Nephron progenitor cell (in vitro differentiated cells): ENCODE measurements at regions not wholly inside any gene's neighbourhood (a gene's known extent, or its start where the extent isn't known, plus 50 kb on each side); places are given as distances from the start of the nearest gene placed in this dataset.
"Not testable (repeated sequence)": the region's sequence is repeated elsewhere in the genome, so short reads cannot be mapped to it uniquely, and the experiment has no call there.

Experiments used
- DNase-seq: peaks from one replicate; pipeline ENCODE4 v3.0.0; 2021
- H3K27ac Mint-ChIP-seq: 2 replicates; pipeline ENCODE4 v1.8.0; 2021; ENCODE audit warnings: mild to moderate bottlenecking, moderate library complexity, mixed read lengths
- H3K27me3 Mint-ChIP-seq: 2 replicates; pipeline ENCODE4 v1.8.0; 2021; ENCODE audit warnings: mild to moderate bottlenecking, low read depth, mixed read lengths; ENCODE audit not compliant: poor library complexity
- H3K36me3 Mint-ChIP-seq: 2 replicates; pipeline ENCODE4 v1.8.0; 2021; ENCODE audit warnings: low read depth, mixed read lengths
- H3K4me1 Mint-ChIP-seq: 2 replicates; pipeline ENCODE4 v1.8.0; 2021; ENCODE audit warnings: mixed read lengths
- H3K4me3 Mint-ChIP-seq: 2 replicates; pipeline ENCODE4 v1.8.0; 2021; ENCODE audit warnings: mild to moderate bottlenecking, moderate library complexity, mixed read lengths
- H3K9me3 Mint-ChIP-seq: 2 replicates; pipeline ENCODE4 v1.8.0; 2021; ENCODE audit warnings: mild to moderate bottlenecking, moderate library complexity, mixed read lengths
- TF ChIP-seq, protein P1 (sequence below): fragments of 200-600 bp; sonication (generic); IDR thresholded peaks from 2 replicates; pipeline ENCODE4 v1.5.0; 2021; ENCODE audit warnings: antibody characterized with exemption

DNA sequence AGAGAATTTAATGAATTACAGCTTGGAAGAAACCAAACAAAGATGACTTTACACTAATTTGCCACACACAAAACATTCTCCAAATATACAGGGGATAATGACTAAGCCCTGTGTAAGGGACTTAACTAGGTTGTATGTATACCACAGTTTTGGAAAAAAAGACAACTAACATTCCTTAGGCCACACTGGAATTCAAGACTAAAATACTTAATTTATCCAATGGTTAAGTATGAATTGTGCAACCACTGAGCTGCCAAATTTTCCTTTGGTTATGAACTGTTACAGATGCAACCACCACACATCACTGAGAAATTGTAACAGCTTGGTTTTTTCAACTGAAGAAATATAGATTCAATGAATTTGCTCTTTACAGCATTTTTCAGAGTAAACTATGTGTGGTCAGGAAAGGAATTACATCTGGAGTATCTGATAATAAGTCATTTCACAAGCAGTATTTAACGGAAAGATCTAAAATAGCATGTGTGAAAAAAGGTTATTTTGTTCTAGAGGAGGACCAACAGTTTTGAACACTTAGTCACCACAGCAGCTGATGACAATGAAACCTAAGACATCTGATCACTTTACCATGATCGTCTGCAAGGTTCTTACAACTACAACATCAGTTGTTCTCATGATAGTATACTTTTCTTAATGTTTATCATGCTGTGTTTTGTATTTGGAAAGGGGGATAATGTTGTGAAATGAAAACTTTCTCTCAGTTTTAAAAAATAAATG, 318.8 kb downstream of the BCKDHB start:
- no peak for DNase-seq
- TF ChIP-seq, protein P1, sequence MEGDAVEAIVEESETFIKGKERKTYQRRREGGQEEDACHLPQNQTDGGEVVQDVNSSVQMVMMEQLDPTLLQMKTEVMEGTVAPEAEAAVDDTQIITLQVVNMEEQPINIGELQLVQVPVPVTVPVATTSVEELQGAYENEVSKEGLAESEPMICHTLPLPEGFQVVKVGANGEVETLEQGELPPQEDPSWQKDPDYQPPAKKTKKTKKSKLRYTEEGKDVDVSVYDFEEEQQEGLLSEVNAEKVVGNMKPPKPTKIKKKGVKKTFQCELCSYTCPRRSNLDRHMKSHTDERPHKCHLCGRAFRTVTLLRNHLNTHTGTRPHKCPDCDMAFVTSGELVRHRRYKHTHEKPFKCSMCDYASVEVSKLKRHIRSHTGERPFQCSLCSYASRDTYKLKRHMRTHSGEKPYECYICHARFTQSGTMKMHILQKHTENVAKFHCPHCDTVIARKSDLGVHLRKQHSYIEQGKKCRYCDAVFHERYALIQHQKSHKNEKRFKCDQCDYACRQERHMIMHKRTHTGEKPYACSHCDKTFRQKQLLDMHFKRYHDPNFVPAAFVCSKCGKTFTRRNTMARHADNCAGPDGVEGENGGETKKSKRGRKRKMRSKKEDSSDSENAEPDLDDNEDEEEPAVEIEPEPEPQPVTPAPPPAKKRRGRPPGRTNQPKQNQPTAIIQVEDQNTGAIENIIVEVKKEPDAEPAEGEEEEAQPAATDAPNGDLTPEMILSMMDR, result no peak
- Mint-ChIP-seq H3K4me3 (no peak overlapping the region), H3K36me3 (peaks cover 35% of the 10 kb centered on the region), H3K27me3 (no peaks in the 10 kb centered on the region), H3K9me3 (peaks cover 78% of the 10 kb centered on the region), H3K27ac (no peak overlapping the region), H3K4me1 (no peaks in the 10 kb centered on the region)

DNA sequence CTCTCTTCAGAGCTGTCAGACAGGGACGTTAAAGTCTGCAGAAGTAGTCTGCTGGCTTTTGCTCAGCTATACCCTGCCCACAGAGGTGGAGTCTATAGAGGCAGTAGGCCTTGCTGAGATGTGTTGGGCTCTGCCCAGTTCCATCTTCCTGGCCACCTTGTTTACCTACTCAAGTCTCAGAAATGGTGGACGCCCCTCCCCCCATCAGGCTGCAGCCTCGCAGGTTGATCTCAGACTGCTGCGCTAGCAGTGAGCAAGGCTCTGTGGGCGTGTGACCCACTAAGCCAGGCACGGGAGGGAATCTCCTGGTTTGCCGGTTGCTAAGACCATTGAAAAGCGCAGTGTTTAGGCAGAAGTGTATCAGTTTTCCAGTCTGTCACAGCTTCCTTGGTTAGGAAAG, 305.0 kb downstream of the BCKDHB start:
- no peak for DNase-seq
- H3K4me1 Mint-ChIP-seq, result peaks cover 7% of the 10 kb centered on the region
- peaks cover 12% of the 10 kb centered on the region for H3K36me3 Mint-ChIP-seq
- peaks cover 42% of the 10 kb centered on the region for H3K9me3 Mint-ChIP-seq
- no peak overlapping the region for H3K4me3 Mint-ChIP-seq
- TF ChIP-seq, protein P1, result no peak
- H3K27me3 Mint-ChIP-seq, result peaks cover 4% of the 10 kb centered on the region
- H3K27ac Mint-ChIP-seq, result no peak overlapping the region

DNA sequence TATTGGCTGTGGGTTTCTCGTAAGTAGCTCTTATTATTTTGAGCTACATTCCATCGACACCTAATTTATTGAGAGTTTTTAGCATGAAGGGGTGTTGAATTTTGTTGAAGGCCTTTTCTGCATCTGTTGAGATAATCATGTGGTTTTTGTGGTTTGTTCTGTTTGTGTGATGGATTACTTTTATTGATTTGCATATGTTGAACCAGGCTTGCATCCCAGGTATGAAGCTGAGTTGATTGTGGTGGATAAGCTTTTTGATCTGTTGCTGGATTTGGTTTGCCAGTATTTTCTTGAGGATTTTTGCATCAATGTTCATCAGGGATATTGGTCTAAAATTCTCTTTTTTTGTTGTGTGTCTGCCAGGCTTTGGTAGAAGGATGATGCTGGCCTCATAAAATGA, 301.5 kb downstream of the BCKDHB start:
- H3K4me3 Mint-ChIP-seq, H3K27me3 Mint-ChIP-seq: not testable (repeated sequence)

DNA sequence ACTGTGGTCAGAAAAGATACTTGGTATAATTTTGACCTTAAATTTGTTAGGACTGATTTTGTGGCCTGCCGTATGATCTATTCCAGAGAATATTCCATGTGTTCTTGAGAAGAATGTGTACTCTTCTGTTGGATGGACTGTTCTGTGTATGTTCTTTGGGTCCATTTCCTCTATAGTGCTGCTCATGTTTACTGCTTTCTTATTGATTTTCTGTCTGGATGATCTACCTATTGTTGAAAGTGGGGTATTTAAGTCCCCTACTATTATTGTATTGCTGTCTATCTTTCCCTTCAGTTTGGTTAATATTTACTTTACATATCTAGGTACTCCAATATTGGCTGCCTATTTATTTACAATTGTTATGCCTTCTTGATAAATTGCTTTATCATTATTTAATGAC, 298.4 kb downstream of the BCKDHB start:
- peaks cover 7% of the 10 kb centered on the region for H3K36me3 Mint-ChIP-seq
- no peak overlapping the region for H3K4me3 Mint-ChIP-seq
- H3K9me3 Mint-ChIP-seq, result peaks cover 29% of the 10 kb centered on the region
- TF ChIP-seq, protein P1, result no peak
- DNase-seq, result no peak
- H3K4me1 Mint-ChIP-seq, result peaks cover 7% of the 10 kb centered on the region
- H3K27ac Mint-ChIP-seq, result no peak overlapping the region
- H3K27me3 Mint-ChIP-seq, result peaks cover 4% of the 10 kb centered on the region

More for the DNA sequence above, 301.5 kb downstream of the BCKDHB start:
- not testable (repeated sequence) for DNase-seq, H3K27ac Mint-ChIP-seq, H3K4me1 Mint-ChIP-seq, H3K36me3 Mint-ChIP-seq
- H3K9me3 Mint-ChIP-seq, result peaks cover 34% of the 10 kb centered on the region

DNA sequence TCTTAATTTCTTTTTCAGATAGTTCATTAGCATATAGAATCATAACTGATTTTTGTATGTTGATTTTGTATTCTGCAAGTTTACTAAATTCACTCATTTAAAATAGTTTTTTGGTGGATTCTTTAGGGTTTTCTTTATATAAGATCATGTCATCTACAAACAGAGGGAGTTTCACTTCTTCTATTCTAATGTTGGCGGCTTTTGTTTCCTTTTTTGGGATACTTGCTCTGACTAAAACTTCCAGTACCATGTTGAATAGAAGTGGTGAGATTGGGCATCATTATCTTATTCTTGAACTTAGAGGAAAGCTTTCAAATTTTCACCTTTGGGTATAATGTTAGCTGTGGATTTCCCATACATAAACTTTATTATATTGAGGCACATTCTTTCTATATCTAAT, 296.9 kb downstream of the BCKDHB start:
- TF ChIP-seq, protein P1, result no peak
- no peaks in the 10 kb centered on the region for H3K27me3 Mint-ChIP-seq
- peaks cover 33% of the 10 kb centered on the region for H3K9me3 Mint-ChIP-seq
- H3K27ac Mint-ChIP-seq, result no peak overlapping the region
- DNase-seq, result no peak
- H3K4me1 Mint-ChIP-seq, result peaks cover under 1% of the 10 kb centered on the region
- no peak overlapping the region for H3K4me3 Mint-ChIP-seq
- peaks cover 7% of the 10 kb centered on the region for H3K36me3 Mint-ChIP-seq

DNA sequence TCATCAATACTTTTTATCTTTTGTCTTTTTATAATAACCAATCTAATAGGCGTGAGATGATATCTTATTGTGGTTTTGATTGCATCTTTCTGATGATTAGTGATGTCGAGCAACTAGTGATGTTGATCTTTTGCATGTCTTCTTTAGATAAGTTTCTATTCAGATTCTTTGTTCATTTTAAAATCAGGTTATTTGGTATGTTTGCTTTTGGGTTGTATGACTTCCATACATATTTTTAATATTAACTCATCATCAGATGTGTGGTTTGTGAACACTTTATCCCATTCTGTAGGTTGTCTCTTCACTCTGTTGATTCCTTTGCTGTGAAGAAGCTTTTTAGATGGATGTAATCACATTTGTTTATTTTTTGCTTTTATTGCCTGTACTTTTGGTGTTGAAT, 295.8 kb downstream of the BCKDHB start:
- Mint-ChIP-seq H3K27me3 (no peaks in the 10 kb centered on the region), H3K9me3 (peaks cover 30% of the 10 kb centered on the region), H3K27ac (no peak overlapping the region), H3K4me3 (no peak overlapping the region), H3K36me3 (peaks cover 7% of the 10 kb centered on the region), H3K4me1 (no peaks in the 10 kb centered on the region)
- DNase-seq, result no peak
- TF ChIP-seq, protein P1, result no peak
